Endodermal cell (in vitro differentiated cells): ENCODE measurements at regions not wholly inside any gene's neighbourhood (a gene's known extent, or its start where the extent isn't known, plus 50 kb on each side); places are given as distances from the start of the nearest gene placed in this dataset.
A peak's percentile ranks its signal among the peaks of the same experiment; 100 is the strongest.

Experiments used
- DNase-seq: peaks from one replicate; pipeline ENCODE4 v3.0.0-alpha.2; 2017
- H3K27ac ChIP-seq: 2 replicates; pipeline ENCODE4 v1.5.1; 2013; ENCODE audit warnings: mild to moderate bottlenecking, low read depth, low read length, moderate library complexity
- H3K27me3 ChIP-seq: 2 replicates; pipeline ENCODE4 v1.6.1; 2013; ENCODE audit warnings: mild to moderate bottlenecking, low read length, moderate library complexity; ENCODE audit not compliant: insufficient read depth, control insufficient read depth, poor library complexity, severe bottlenecking
- H3K36me3 ChIP-seq: 2 replicates; pipeline ENCODE4 v1.7.0; 2013; ENCODE audit warnings: mild to moderate bottlenecking, low read length, moderate library complexity; ENCODE audit not compliant: control insufficient read depth, insufficient read depth
- H3K4me1 ChIP-seq: one replicate; pipeline ENCODE4 v1.7.0; 2013; ENCODE audit warnings: low read length; ENCODE audit not compliant: control insufficient read depth, insufficient read depth
- H3K4me3 ChIP-seq: 2 replicates; pipeline ENCODE4 v1.5.1; 2013; ENCODE audit warnings: mild to moderate bottlenecking, low read length, moderate library complexity
- H3K9ac ChIP-seq: 2 replicates; pipeline ENCODE4 v1.6.1; 2013; ENCODE audit warnings: mild to moderate bottlenecking, low read length, moderate library complexity; ENCODE audit not compliant: poor library complexity, severe bottlenecking; ENCODE audit errors: extremely low read depth
- H3K9me3 ChIP-seq: 2 replicates; pipeline ENCODE4 v1.6.1; 2013; ENCODE audit warnings: mild to moderate bottlenecking, low read length, moderate library complexity; ENCODE audit not compliant: control insufficient read depth
- H3K27ac Mint-ChIP-seq: 2 replicates; pipeline ENCODE4 v1.8.0; 2020; ENCODE audit warnings: mixed read lengths
- H3K27me3 Mint-ChIP-seq: 2 replicates; pipeline ENCODE4 v1.8.0; 2021; ENCODE audit warnings: mild to moderate bottlenecking, mixed read lengths; ENCODE audit not compliant: insufficient read depth
- H3K36me3 Mint-ChIP-seq: 2 replicates; pipeline ENCODE4 v1.8.0; 2020; ENCODE audit warnings: low read depth, mixed read lengths
- H3K4me1 Mint-ChIP-seq: 2 replicates; pipeline ENCODE4 v1.8.0; 2020; ENCODE audit warnings: mixed read lengths
- H3K4me3 Mint-ChIP-seq: 2 replicates; pipeline ENCODE4 v1.8.0; 2020; ENCODE audit warnings: mild to moderate bottlenecking, moderate library complexity, mixed read lengths
- H3K9me3 Mint-ChIP-seq: 2 replicates; pipeline ENCODE4 v1.8.0; 2020; ENCODE audit warnings: mild to moderate bottlenecking, mixed read lengths
- CTCF ChIP-seq: fragments of 200-600 bp; sonication (generic); conservative IDR thresholded peaks from 2 replicates; pipeline ENCODE4 v1.5.0; 2021; ENCODE audit warnings: antibody characterized with exemption, mild to moderate bottlenecking
- WGBS, 2 experiments: methylation state at CpG; one replicate each; pipeline versions ENCODE4 v1.1.5 to v1.1.7; 2013; ENCODE audit warnings: missing lambda C conversion rate in 2 of 2, mixed read lengths in 1 of 2; ENCODE audit not compliant: insufficient coverage in 1 of 2, insufficient read length in 1 of 2; 5-methylcytosine and 5-hydroxymethylcytosine counted together

GRCh38 chr10:131577786-131578471, 266.4 kb upstream of the TCERG1L start:
- Histone ChIP-seq H3K27ac (no peak overlapping the region), H3K27me3 (no peaks in the 10 kb centered on the region), H3K4me3 (no peak overlapping the region), H3K9ac (no peak overlapping the region), H3K4me1 (no peaks in the 10 kb centered on the region), H3K9me3 (no peaks in the 10 kb centered on the region), H3K36me3 (no peaks in the 10 kb centered on the region)
- Mint-ChIP-seq H3K4me3 (no peak overlapping the region), H3K4me1 (no peaks in the 10 kb centered on the region), H3K27ac (no peak overlapping the region), H3K9me3 (peaks cover 2% of the 10 kb centered on the region), H3K27me3 (no peaks in the 10 kb centered on the region), H3K36me3 (no peaks in the 10 kb centered on the region)
- 84 to 85% methylated on average over 6 to 23 of the region's 24 CpGs for WGBS, 2 experiments
- DNase-seq: peak; percentile 35
- TF ChIP-seq CTCF: no peak

- H3K4me1 Mint-ChIP-seq: no peaks in the 10 kb centered on the region
- no peak overlapping the region for H3K9ac ChIP-seq
- no peak overlapping the region for H3K4me3 Mint-ChIP-seq
- no peaks in the 10 kb centered on the region for H3K27me3 Mint-ChIP-seq
- no peak for DNase-seq
- 87 to 90% methylated on average over 11 to 16 of the region's 16 CpGs for WGBS, 2 experiments
- H3K27ac Mint-ChIP-seq: no peak overlapping the region
- H3K9me3 Mint-ChIP-seq: peaks cover 2% of the 10 kb centered on the region
- no peak overlapping the region for H3K27ac ChIP-seq
- H3K9me3 ChIP-seq: no peaks in the 10 kb centered on the region
- H3K36me3 Mint-ChIP-seq: no peaks in the 10 kb centered on the region
- H3K4me3 ChIP-seq: no peak overlapping the region
- H3K27me3 ChIP-seq: no peaks in the 10 kb centered on the region
- no peaks in the 10 kb centered on the region for H3K4me1 ChIP-seq
- TF ChIP-seq CTCF: no peak
- no peaks in the 10 kb centered on the region for H3K36me3 ChIP-seq
These were observed 267.0 kb upstream of the TCERG1L start for GRCh38 chr10:131578472-131578970.

- Mint-ChIP-seq H3K9me3 (peaks cover 2% of the 10 kb centered on the region), H3K27me3 (no peaks in the 10 kb centered on the region), H3K4me1 (no peaks in the 10 kb centered on the region), H3K36me3 (no peaks in the 10 kb centered on the region), H3K27ac (no peak overlapping the region), H3K4me3 (no peak overlapping the region)
- Histone ChIP-seq H3K27me3 (no peaks in the 10 kb centered on the region), H3K4me1 (no peaks in the 10 kb centered on the region), H3K4me3 (no peak overlapping the region), H3K36me3 (no peaks in the 10 kb centered on the region), H3K27ac (no peak overlapping the region), H3K9ac (no peak overlapping the region), H3K9me3 (no peaks in the 10 kb centered on the region)
- no peak for DNase-seq
- no peak for TF ChIP-seq CTCF
- 93% methylated on average over 17 to 19 of the region's 19 CpGs for WGBS, 2 experiments
These were observed 267.9 kb upstream of the TCERG1L start for GRCh38 chr10:131579251-131580071.
